ENCODE measurements at regions not wholly inside any gene's neighbourhood (a gene's known extent, or its start where the extent isn't known, plus 50 kb on each side); places are given as distances from the start of the nearest gene placed in this dataset.

- TF ChIP-seq TSHZ2 (CRISPR knock-in tag; IDR thresholded peaks at IDR 0.05): no peak
- no peak for TF ChIP-seq OSR1 (CRISPR knock-in tag; IDR thresholded peaks at IDR 0.05)
- no peak for TF ChIP-seq ESRRG (CRISPR knock-in tag; IDR thresholded peaks at IDR 0.05)
- no peak for TF ChIP-seq CSDC2 (CRISPR knock-in tag; IDR thresholded peaks at IDR 0.05)
- TF ChIP-seq ZFP30 (CRISPR knock-in tag; IDR thresholded peaks at IDR 0.05): no peak
- no peak for TF ChIP-seq ZNF8 (CRISPR knock-in tag; IDR thresholded peaks at IDR 0.05)
- TF ChIP-seq RARB (CRISPR knock-in tag; IDR thresholded peaks at IDR 0.05): no peak
- TF ChIP-seq PPARA (CRISPR knock-in tag; IDR thresholded peaks at IDR 0.05; ENCODE audit: borderline replicate concordance): no peak
- no peak for TF ChIP-seq ISL1 (CRISPR knock-in tag; IDR thresholded peaks at IDR 0.05)
- no peak for TF ChIP-seq TCF4 (CRISPR knock-in tag; IDR thresholded peaks at IDR 0.05; ENCODE audit: borderline replicate concordance)
- ATAC-seq: no peak
Observed at GRCh38 chr5:18018472-18018871, 384.2 kb downstream of the TAF11L14 start.

GRCh38 chr5:18023275-18023674 is 389.0 kb downstream of the TAF11L14 start:
- no peak for ATAC-seq

GRCh38 chr5:18023986-18024385 is 389.7 kb downstream of the TAF11L14 start:
- TF ChIP-seq PPARA (CRISPR knock-in tag; IDR thresholded peaks at IDR 0.05; ENCODE audit: borderline replicate concordance) (no peak), ARNTL (CRISPR knock-in tag; IDR thresholded peaks at IDR 0.05; ENCODE audit: borderline replicate concordance, low read depth) (no peak), ZNF8 (CRISPR knock-in tag; IDR thresholded peaks at IDR 0.05) (no peak), ESRRG (CRISPR knock-in tag; IDR thresholded peaks at IDR 0.05) (no peak), POU6F1 (CRISPR knock-in tag; IDR thresholded peaks at IDR 0.05; ENCODE audit: borderline replicate concordance, low read depth) (no peak), ZC3H10 (CRISPR knock-in tag; IDR thresholded peaks at IDR 0.05) (no peak), CSRNP3 (CRISPR knock-in tag; IDR thresholded peaks at IDR 0.05) (no peak), ZNF565 (CRISPR knock-in tag; conservative IDR thresholded peaks at IDR 0.05; ENCODE audit: low read depth) (no peak), SNAI2 (CRISPR knock-in tag; IDR thresholded peaks at IDR 0.05) (no peak), CREB5 (CRISPR knock-in tag; IDR thresholded peaks at IDR 0.05; ENCODE audit: low read depth) (no peak), BACH2 (CRISPR knock-in tag; IDR thresholded peaks at IDR 0.05; ENCODE audit: borderline replicate concordance) (no peak)
- ATAC-seq: no peak

More at GRCh38 chr5:18023275-18023674, 389.0 kb downstream of the TAF11L14 start:
- TF ChIP-seq ZNF70 (CRISPR knock-in tag; IDR thresholded peaks at IDR 0.05) (no peak), POU6F1 (CRISPR knock-in tag; IDR thresholded peaks at IDR 0.05; ENCODE audit: borderline replicate concordance, low read depth) (no peak), BACH2 (CRISPR knock-in tag; IDR thresholded peaks at IDR 0.05; ENCODE audit: borderline replicate concordance) (no peak), TCF4 (CRISPR knock-in tag; IDR thresholded peaks at IDR 0.05; ENCODE audit: borderline replicate concordance) (no peak), ZFP3 (CRISPR knock-in tag; IDR thresholded peaks at IDR 0.05) (no peak), ZNF8 (CRISPR knock-in tag; IDR thresholded peaks at IDR 0.05) (no peak)

GRCh38 chr5:18024542-18024941 is 390.3 kb downstream of the TAF11L14 start:
- no peak for ATAC-seq
- TF ChIP-seq CREB5 (CRISPR knock-in tag; IDR thresholded peaks at IDR 0.05; ENCODE audit: low read depth) (no peak), PATZ1 (CRISPR knock-in tag; IDR thresholded peaks at IDR 0.05; ENCODE audit: borderline replicate concordance) (no peak), ARNTL (CRISPR knock-in tag; IDR thresholded peaks at IDR 0.05; ENCODE audit: borderline replicate concordance, low read depth) (no peak), TCF4 (CRISPR knock-in tag; IDR thresholded peaks at IDR 0.05; ENCODE audit: borderline replicate concordance) (no peak), SNAI2 (CRISPR knock-in tag; IDR thresholded peaks at IDR 0.05) (no peak), OSR1 (CRISPR knock-in tag; IDR thresholded peaks at IDR 0.05) (no peak), ZFP30 (CRISPR knock-in tag; IDR thresholded peaks at IDR 0.05) (no peak), TOX (CRISPR knock-in tag; IDR thresholded peaks at IDR 0.05; ENCODE audit: borderline replicate concordance) (no peak)
